WI38 (cell line): ENCODE measurements at regions not wholly inside any gene's neighbourhood (a gene's known extent, or its start where the extent isn't known, plus 50 kb on each side); places are given as distances from the start of the nearest gene placed in this dataset.

Experiments
- H3K4me3 ChIP-seq: 2 replicates; pipeline ENCODE4 v1.5.1; 2011; ENCODE audit warnings: low read depth, mild to moderate bottlenecking, control low read depth, low read length
- TF ChIP-seq, protein P1 (sequence below): IDR thresholded peaks from 2 replicates; pipeline ENCODE4 v1.5.1; 2012; ENCODE audit warnings: low read depth, mild to moderate bottlenecking, control low read depth, low read length

DNA sequence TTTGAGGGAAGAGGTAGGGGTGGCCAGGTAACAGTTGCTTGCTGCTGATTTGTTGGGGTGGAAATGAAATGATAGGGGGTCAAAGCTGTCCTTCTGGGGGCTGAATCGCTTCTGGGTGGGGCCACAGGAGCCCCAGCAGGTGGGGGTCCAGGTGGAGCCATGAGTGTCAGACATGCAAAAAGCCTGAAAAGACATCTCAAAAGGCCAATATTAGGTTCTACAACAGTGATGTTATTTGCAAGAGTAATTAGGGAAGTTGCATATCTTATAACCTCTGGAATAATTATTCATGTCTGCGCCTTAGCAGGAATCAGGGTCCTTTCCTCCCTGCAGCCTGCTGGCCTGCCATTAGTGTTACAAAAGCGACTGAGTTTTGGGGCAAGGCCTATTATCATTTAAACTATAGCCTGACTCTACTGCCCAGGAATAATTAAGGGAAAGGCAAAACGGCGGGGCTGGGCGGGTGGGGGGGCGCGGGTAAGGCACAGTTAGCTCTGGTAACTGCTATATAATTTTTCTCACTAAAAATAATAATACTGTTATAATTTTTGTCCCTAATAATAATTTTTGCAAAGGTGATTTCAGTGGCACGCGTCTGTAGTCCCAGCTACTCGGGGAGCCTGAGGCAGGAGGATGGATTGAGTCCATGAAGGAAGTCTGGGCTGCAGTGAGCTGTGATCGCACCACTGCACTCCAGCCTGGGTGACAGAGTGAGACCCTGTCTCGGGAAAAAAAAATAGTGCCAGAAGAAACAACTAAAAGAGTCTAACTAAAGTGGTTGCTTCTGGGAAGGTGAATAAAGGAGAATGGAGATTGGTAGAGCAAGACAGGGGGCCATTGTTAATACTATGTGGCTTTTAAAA, 145.7 kb downstream of the MAGEB17 start:
- TF ChIP-seq, protein P1, sequence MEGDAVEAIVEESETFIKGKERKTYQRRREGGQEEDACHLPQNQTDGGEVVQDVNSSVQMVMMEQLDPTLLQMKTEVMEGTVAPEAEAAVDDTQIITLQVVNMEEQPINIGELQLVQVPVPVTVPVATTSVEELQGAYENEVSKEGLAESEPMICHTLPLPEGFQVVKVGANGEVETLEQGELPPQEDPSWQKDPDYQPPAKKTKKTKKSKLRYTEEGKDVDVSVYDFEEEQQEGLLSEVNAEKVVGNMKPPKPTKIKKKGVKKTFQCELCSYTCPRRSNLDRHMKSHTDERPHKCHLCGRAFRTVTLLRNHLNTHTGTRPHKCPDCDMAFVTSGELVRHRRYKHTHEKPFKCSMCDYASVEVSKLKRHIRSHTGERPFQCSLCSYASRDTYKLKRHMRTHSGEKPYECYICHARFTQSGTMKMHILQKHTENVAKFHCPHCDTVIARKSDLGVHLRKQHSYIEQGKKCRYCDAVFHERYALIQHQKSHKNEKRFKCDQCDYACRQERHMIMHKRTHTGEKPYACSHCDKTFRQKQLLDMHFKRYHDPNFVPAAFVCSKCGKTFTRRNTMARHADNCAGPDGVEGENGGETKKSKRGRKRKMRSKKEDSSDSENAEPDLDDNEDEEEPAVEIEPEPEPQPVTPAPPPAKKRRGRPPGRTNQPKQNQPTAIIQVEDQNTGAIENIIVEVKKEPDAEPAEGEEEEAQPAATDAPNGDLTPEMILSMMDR = no peak
- no peak overlapping the region for H3K4me3 ChIP-seq

DNA sequence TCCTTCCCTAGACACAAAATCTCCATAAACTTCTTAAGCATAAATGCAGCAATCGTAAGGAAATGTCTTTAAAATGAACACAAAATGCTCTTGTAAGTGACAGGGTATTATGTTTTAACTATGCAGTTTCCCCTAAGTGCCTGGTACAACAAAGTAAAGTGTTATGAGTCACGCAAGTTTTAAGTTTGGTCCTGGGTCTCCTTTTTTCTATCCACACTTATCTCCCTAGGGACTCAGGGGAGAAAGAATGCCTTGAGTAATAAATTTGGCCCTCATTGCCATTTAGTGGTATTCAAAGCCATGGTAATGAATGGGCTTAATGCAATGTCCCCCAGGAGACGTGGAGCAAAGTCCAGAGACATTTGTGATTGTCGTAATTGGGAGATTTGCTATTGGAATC, 149.1 kb downstream of the MAGEB17 start:
- TF ChIP-seq, protein P1 = no peak
- no peak overlapping the region for H3K4me3 ChIP-seq

DNA sequence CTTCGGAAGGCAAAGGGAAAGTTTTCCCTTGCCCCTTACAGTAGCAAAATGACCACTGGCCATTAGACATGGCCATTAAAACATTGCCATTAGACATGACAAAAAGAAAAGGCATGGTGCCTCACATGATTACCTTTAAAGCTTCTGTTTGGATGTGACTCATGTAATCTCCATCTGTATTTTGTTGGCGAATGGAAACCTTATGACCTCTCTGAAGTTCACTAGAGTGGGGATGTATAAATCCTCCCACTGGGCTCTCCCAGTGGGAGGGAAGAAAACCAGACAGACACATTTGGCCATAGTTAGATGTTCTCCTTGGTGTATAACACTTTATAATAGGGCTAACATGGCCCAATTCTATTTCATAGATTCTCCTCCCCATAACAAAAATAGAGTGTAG, 152.6 kb downstream of the MAGEB17 start:
- TF ChIP-seq, protein P1 = no peak
- H3K4me3 ChIP-seq = no peak overlapping the region

DNA sequence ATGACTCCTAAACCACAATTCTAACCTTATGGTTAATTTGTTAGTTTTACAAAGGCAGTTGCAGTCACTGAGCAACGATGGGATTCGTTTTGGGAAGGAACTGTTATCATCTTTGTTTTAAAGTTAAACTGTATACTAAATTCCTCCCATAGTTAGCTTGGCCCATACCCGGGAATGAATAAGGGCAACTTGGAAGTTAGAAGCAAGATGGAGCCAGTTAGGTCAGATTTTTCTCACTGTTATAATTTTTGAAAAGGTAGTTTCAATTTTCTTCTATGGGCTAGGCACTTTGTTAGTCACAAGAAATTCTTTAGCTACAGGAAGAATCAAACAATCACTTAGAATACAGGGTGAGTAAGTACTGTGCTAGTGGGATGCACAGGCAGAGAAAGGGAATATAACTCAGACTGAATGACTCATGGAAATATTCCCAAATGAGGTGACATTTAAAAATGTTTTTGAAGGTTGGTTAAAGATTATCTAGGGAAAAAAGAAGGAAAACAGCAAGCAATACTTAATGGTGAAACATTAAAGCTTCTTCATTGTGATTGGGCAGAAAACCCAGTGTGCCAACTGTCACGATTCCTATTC, 153.6 kb downstream of the MAGEB17 start:
- H3K4me3 ChIP-seq = no peak overlapping the region
- TF ChIP-seq, protein P1 = no peak

DNA sequence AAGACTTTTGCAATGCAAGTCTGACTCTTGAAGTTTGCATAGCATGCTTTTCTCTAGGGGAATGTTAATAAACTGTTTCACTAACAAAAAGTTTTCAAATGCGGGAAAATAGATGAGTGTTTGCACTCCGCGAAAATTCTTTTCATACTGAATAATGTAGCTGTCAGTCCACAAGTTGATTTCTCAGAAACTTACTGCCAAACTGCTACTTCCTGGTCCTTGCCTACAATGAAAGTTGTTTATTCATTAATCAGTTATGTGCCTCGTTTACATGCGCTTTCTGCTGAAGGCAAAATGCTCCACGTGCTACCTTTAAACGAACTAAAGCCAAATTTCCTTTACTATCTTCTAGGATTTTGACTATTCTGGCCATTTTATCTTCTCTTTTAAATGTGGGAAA, 166.2 kb downstream of the MAGEB17 start:
- H3K4me3 ChIP-seq = no peak overlapping the region
- TF ChIP-seq, protein P1 = no peak

DNA sequence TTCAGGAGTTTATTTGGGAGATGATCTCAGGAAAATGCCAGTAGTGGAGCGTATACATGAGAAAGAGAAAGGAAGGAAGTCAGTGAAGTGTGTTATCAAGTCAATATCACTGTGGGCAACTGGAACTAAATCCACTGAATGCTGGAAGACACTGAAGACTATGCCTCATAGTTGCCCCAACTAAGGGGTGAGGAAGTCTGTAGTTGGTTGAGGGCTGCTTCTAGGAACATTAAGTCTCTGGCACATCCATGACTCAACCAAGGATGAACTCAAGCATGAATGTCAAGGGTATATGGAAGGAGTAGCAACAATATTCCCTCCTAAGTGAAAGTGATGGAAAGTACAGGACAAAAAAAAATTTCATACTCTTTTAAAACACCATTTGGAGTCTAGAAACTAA, 167.9 kb downstream of the MAGEB17 start:
- no peak overlapping the region for H3K4me3 ChIP-seq
- TF ChIP-seq, protein P1 = no peak

DNA sequence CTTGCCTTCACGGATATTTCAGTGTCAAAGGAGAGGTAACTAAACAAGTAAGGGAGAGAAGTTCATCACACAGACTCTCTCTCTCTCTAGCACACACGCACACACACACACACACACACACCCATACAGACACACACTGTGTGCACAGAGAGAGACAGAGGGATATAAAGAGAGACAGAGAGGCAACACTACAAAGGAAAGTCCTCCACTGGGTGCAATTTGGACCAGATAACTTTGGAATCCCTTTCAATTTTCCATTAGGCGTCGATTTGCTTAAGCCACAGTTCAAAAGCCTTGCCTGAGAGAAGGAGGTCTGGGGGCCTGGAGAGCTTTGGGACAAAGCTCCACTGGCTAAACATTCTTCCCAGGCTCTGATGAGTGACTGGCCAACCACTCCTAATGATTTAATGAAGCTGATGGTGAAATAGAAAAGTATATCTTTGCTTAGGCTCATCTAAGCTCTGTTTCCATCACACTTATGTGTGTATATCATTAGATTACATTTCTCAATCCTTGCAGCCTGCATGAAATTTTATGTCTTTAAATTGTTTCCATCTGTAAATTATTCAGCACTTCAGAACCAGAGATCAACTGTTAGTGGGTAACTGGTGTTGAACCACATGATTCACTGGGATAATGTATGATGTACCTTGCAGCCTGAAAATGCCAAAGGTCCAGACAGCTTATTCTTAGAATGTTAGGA, 180.8 kb downstream of the MAGEB17 start:
- no peak overlapping the region for H3K4me3 ChIP-seq
- TF ChIP-seq, protein P1 = no peak
